LNCaP clone FGC (cell line): ENCODE measurements at regions not wholly inside any gene's neighbourhood (a gene's known extent, or its start where the extent isn't known, plus 50 kb on each side); places are given as distances from the start of the nearest gene placed in this dataset.
"Not testable (repeated sequence)": the region's sequence is repeated elsewhere in the genome, so short reads cannot be mapped to it uniquely, and the experiment has no call there.

Source experiments
- DNase-seq: peaks from one replicate; pipeline ENCODE4 v3.0.0-alpha.2; 2011; ENCODE audit warnings: low read depth
- H3K4me3 ChIP-seq: 2 replicates; pipeline ENCODE4 v1.5.1; 2011; ENCODE audit warnings: mild to moderate bottlenecking, low read depth, low read length, control low read depth
- CTCF ChIP-seq: IDR thresholded peaks from 2 replicates; pipeline ENCODE4 v1.5.1; 2012; ENCODE audit warnings: mild to moderate bottlenecking; ENCODE audit not compliant: control insufficient read depth, insufficient read depth; ENCODE audit errors: extremely low read depth

GRCh38 chr16:32947336-32947735 lies 246.7 kb upstream of the TP53TG3C start:
- not testable (repeated sequence) for H3K4me3 ChIP-seq, DNase-seq

- not testable (repeated sequence) for H3K4me3 ChIP-seq, DNase-seq
These were observed 247.9 kb upstream of the TP53TG3C start for GRCh38 chr16:32946041-32946560.

- H3K4me3 ChIP-seq, DNase-seq: not testable (repeated sequence)
These were observed 248.7 kb upstream of the TP53TG3C start for GRCh38 chr16:32945311-32945710.

- H3K4me3 ChIP-seq, DNase-seq: not testable (repeated sequence)
These were observed 254.2 kb upstream of the TP53TG3C start for GRCh38 chr16:32939845-32940244.

GRCh38 chr16:32937929-32938328 lies 256.1 kb upstream of the TP53TG3C start:
- not testable (repeated sequence) for DNase-seq, H3K4me3 ChIP-seq

- H3K4me3 ChIP-seq, DNase-seq: not testable (repeated sequence)
- peak; percentile 27; the same call in 1 of the 2 replicates for TF ChIP-seq CTCF
These were observed 256.5 kb upstream of the TP53TG3 start for GRCh38 chr16:32932240-32933040.

- DNase-seq, H3K4me3 ChIP-seq: not testable (repeated sequence)
These were observed 249.2 kb upstream of the TP53TG3 start for GRCh38 chr16:32925192-32925591.

GRCh38 chr16:32922578-32922977 lies 246.6 kb upstream of the TP53TG3 start:
- not testable (repeated sequence) for H3K4me3 ChIP-seq, DNase-seq

- not testable (repeated sequence) for DNase-seq, H3K4me3 ChIP-seq
These were observed 239.4 kb upstream of the TP53TG3 start for GRCh38 chr16:32915346-32915745.

- H3K4me3 ChIP-seq, DNase-seq: not testable (repeated sequence)
- TF ChIP-seq CTCF, result peak; percentile 21; the same call in 1 of the 2 replicates
These were observed 221.8 kb upstream of the TP53TG3 start for GRCh38 chr16:32897782-32898181.

GRCh38 chr16:32885392-32885791 lies 209.4 kb upstream of the TP53TG3 start:
- not testable (repeated sequence) for H3K4me3 ChIP-seq, DNase-seq

GRCh38 chr16:32884556-32884955 lies 208.6 kb upstream of the TP53TG3 start:
- DNase-seq, result not testable (repeated sequence)

GRCh38 chr16:32882328-32882857 lies 206.4 kb upstream of the TP53TG3 start:
- not testable (repeated sequence) for DNase-seq, H3K4me3 ChIP-seq

More at GRCh38 chr16:32884556-32884955, 208.6 kb upstream of the TP53TG3 start:
- not testable (repeated sequence) for H3K4me3 ChIP-seq

GRCh38 chr16:32881631-32882030 lies 205.7 kb upstream of the TP53TG3 start:
- H3K4me3 ChIP-seq, DNase-seq: not testable (repeated sequence)

GRCh38 chr16:32880009-32880408 lies 204.0 kb upstream of the TP53TG3 start:
- H3K4me3 ChIP-seq, DNase-seq: not testable (repeated sequence)

GRCh38 chr16:32876718-32877117 lies 200.8 kb upstream of the TP53TG3 start:
- not testable (repeated sequence) for DNase-seq, H3K4me3 ChIP-seq

- not testable (repeated sequence) for H3K4me3 ChIP-seq, DNase-seq
These were observed 197.8 kb upstream of the TP53TG3 start for GRCh38 chr16:32873783-32874182.
